DMS53 (cell line): ENCODE measurements at regions not wholly inside any gene's neighbourhood (a gene's known extent, or its start where the extent isn't known, plus 50 kb on each side); places are given as distances from the start of the nearest gene placed in this dataset.
"Not testable (repeated sequence)": the region's sequence is repeated elsewhere in the genome, so short reads cannot be mapped to it uniquely, and the experiment has no call there.

ENCODE experiments used
- DNase-seq: peaks from one replicate; lab custom pipeline; 2025; lab: John Stamatoyannopoulos, UW

- DNase-seq, result no peak
Measured at GRCh38 chr10:4442296-4442695, 383.7 kb upstream of the AKR1E2 start.

- no peak for DNase-seq
Measured at GRCh38 chr10:4440260-4440659, 385.7 kb upstream of the AKR1E2 start.

GRCh38 chr10:4437791-4438190, 388.2 kb upstream of the AKR1E2 start:
- DNase-seq, result no peak

GRCh38 chr10:4437061-4437460, 388.9 kb upstream of the AKR1E2 start:
- no peak for DNase-seq

- no peak for DNase-seq
Measured at GRCh38 chr10:4436103-4436502, 389.9 kb upstream of the AKR1E2 start.

- no peak for DNase-seq
Measured at GRCh38 chr10:4434516-4435071, 391.4 kb upstream of the AKR1E2 start.

GRCh38 chr10:4434105-4434504, 391.9 kb upstream of the AKR1E2 start:
- no peak for DNase-seq

GRCh38 chr10:4431114-4431863, 394.7 kb upstream of the AKR1E2 start:
- DNase-seq, result no peak

GRCh38 chr10:4429571-4429970, 396.4 kb upstream of the AKR1E2 start:
- DNase-seq, result no peak

GRCh38 chr10:4427532-4427931, 398.5 kb upstream of the AKR1E2 start:
- DNase-seq, result no peak

GRCh38 chr10:4426866-4427265, 399.1 kb upstream of the AKR1E2 start:
- no peak for DNase-seq

- no peak for DNase-seq
Measured at GRCh38 chr10:4409319-4409718, 416.7 kb upstream of the AKR1E2 start.

GRCh38 chr10:4407783-4408182, 418.2 kb upstream of the AKR1E2 start:
- DNase-seq, result no peak

- no peak for DNase-seq
Measured at GRCh38 chr10:4405828-4406227, 420.2 kb upstream of the AKR1E2 start.

GRCh38 chr10:4403638-4404252, 422.3 kb upstream of the AKR1E2 start:
- no peak for DNase-seq

- not testable (repeated sequence) for DNase-seq
Measured at GRCh38 chr10:4401080-4401479, 424.9 kb upstream of the AKR1E2 start.

- no peak for DNase-seq
Measured at GRCh38 chr10:4399556-4399955, 426.5 kb upstream of the AKR1E2 start.

- no peak for DNase-seq
Measured at GRCh38 chr10:4398602-4399001, 427.4 kb upstream of the AKR1E2 start.

GRCh38 chr10:4397337-4397736, 428.7 kb upstream of the AKR1E2 start:
- DNase-seq, result no peak

GRCh38 chr10:4396401-4397283, 429.4 kb upstream of the AKR1E2 start:
- DNase-seq, result peak; percentile 11

GRCh38 chr10:4395731-4396130, 430.3 kb upstream of the AKR1E2 start:
- DNase-seq, result no peak

- not testable (repeated sequence) for DNase-seq
Measured at GRCh38 chr10:4394455-4394854, 431.6 kb upstream of the AKR1E2 start.
